OCI-LY3 (cell line): ENCODE measurements at regions not wholly inside any gene's neighbourhood (a gene's known extent, or its start where the extent isn't known, plus 50 kb on each side); places are given as distances from the start of the nearest gene placed in this dataset.
A peak's percentile ranks its signal among the peaks of the same experiment; 100 is the strongest.

Experiments used
- H2AFZ ChIP-seq: fragments of 200-600, 300-600 bp; shearing (Covaris generic); 2 replicates; pipeline ENCODE4 v1.6.0; 2014; ENCODE audit warnings: antibody characterized with exemption, low read depth, low read length
- H3K27ac ChIP-seq: fragments of 200-600, 300-600 bp; sonication (generic); 2 replicates; pipeline ENCODE4 v1.5.1; 2014; ENCODE audit warnings: mild to moderate bottlenecking, low read length, moderate library complexity, mixed read lengths
- H3K27me3 ChIP-seq: fragments of 200-600, 300-600 bp; sonication (generic); 2 replicates; pipeline ENCODE4 v1.6.1; 2014; ENCODE audit warnings: low read depth, low read length, mixed read lengths
- H3K36me3 ChIP-seq: fragments of 200-600, 300-600 bp; sonication (generic); replicated peaks from 2 replicates; pipeline ENCODE3; 2014; ENCODE audit warnings: low read depth, low read length, mixed read lengths
- H3K4me1 ChIP-seq: fragments of 300-600, 200-600 bp; sonication (generic); 2 replicates; pipeline ENCODE4 v1.6.1; 2014; ENCODE audit warnings: low read length, mixed read lengths
- H3K4me2 ChIP-seq: fragments of 200-600, 300-600 bp; sonication (generic); 2 replicates; pipeline ENCODE4 v1.6.1; 2014; ENCODE audit warnings: low read length, mixed read lengths
- H3K4me3 ChIP-seq: fragments of 300-600, 200-600 bp; sonication (generic); 2 replicates; pipeline ENCODE4 v1.5.1; 2014; ENCODE audit warnings: antibody characterized with exemption, mild to moderate bottlenecking, low read length, moderate library complexity
- H3K79me2 ChIP-seq: fragments of 300-600, 200-600 bp; shearing (Covaris generic); 2 replicates; pipeline ENCODE4 v1.6.1; 2014; ENCODE audit warnings: mild to moderate bottlenecking, low read length, mixed read lengths
- H3K9ac ChIP-seq: fragments of 300-600, 200-600 bp; shearing (Covaris generic); 2 replicates; pipeline ENCODE4 v1.6.0; 2014; ENCODE audit warnings: mild to moderate bottlenecking, low read length, moderate library complexity
- H3K9me3 ChIP-seq: fragments of 200-600, 300-600 bp; shearing (Covaris generic); 2 replicates; pipeline ENCODE4 v1.6.1; 2014; ENCODE audit warnings: low read length, mixed read lengths; ENCODE audit not compliant: insufficient read depth
- H4K20me1 ChIP-seq: fragments of 200-600, 300-600 bp; sonication (generic); 2 replicates; pipeline ENCODE4 v1.6.1; 2016; ENCODE audit warnings: low read length, mixed read lengths; ENCODE audit not compliant: insufficient read depth
- EZH2phosphoT487 ChIP-seq: fragments of 200-600 bp; shearing (Covaris generic); IDR thresholded peaks from 2 replicates; pipeline ENCODE4 v1.6.1; 2018; ENCODE audit warnings: antibody characterized with exemption, mixed run types, low read depth
- TF ChIP-seq, protein P1 (sequence below): fragments of 200-600, 300-600 bp; sonication (generic); IDR thresholded peaks from 2 replicates; pipeline ENCODE4 v1.5.1; 2014; ENCODE audit warnings: antibody characterized with exemption, low read length, low read depth

GRCh38 chr1:234924450-234925355, 203.9 kb downstream of the TOMM20 start:
- H3K4me1 ChIP-seq, result peaks cover 49% of the 10 kb centered on the region
- no peaks in the 10 kb centered on the region for H4K20me1 ChIP-seq
- no peaks in the 10 kb centered on the region for H3K9me3 ChIP-seq
- H2AFZ ChIP-seq, result 0 out of 2 replicates have a peak overlapping the region, but pooled peaks have one; percentile 5
- peaks cover 39% of the 10 kb centered on the region for H3K27me3 ChIP-seq
- 0 out of 2 replicates have a peak overlapping the region, but pooled peaks have one; percentile 9 for H3K4me2 ChIP-seq
- H3K4me3 ChIP-seq, result no peak overlapping the region
- no peak for TF ChIP-seq EZH2phosphoT487
- TF ChIP-seq, protein P1, sequence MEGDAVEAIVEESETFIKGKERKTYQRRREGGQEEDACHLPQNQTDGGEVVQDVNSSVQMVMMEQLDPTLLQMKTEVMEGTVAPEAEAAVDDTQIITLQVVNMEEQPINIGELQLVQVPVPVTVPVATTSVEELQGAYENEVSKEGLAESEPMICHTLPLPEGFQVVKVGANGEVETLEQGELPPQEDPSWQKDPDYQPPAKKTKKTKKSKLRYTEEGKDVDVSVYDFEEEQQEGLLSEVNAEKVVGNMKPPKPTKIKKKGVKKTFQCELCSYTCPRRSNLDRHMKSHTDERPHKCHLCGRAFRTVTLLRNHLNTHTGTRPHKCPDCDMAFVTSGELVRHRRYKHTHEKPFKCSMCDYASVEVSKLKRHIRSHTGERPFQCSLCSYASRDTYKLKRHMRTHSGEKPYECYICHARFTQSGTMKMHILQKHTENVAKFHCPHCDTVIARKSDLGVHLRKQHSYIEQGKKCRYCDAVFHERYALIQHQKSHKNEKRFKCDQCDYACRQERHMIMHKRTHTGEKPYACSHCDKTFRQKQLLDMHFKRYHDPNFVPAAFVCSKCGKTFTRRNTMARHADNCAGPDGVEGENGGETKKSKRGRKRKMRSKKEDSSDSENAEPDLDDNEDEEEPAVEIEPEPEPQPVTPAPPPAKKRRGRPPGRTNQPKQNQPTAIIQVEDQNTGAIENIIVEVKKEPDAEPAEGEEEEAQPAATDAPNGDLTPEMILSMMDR, result no peak
- no peak overlapping the region for H3K27ac ChIP-seq
- no peak overlapping the region for H3K9ac ChIP-seq
- H3K79me2 ChIP-seq, result no peaks in the 10 kb centered on the region
- H3K36me3 ChIP-seq, result peaks cover 6% of the 10 kb centered on the region

GRCh38 chr1:234923626-234924025, 205.0 kb downstream of the TOMM20 start:
- no peaks in the 10 kb centered on the region for H4K20me1 ChIP-seq
- peaks cover 40% of the 10 kb centered on the region for H3K4me1 ChIP-seq
- no peaks in the 10 kb centered on the region for H3K9me3 ChIP-seq
- H3K9ac ChIP-seq, result no peak overlapping the region
- H3K27me3 ChIP-seq, result peaks cover 37% of the 10 kb centered on the region
- H3K79me2 ChIP-seq, result no peaks in the 10 kb centered on the region
- H3K4me3 ChIP-seq, result no peak overlapping the region
- no peak overlapping the region for H3K27ac ChIP-seq
- H3K36me3 ChIP-seq, result peaks cover 6% of the 10 kb centered on the region
- no peak overlapping the region for H2AFZ ChIP-seq
- TF ChIP-seq, protein P1, result no peak
- TF ChIP-seq EZH2phosphoT487, result no peak
- no peak overlapping the region for H3K4me2 ChIP-seq

DNA sequence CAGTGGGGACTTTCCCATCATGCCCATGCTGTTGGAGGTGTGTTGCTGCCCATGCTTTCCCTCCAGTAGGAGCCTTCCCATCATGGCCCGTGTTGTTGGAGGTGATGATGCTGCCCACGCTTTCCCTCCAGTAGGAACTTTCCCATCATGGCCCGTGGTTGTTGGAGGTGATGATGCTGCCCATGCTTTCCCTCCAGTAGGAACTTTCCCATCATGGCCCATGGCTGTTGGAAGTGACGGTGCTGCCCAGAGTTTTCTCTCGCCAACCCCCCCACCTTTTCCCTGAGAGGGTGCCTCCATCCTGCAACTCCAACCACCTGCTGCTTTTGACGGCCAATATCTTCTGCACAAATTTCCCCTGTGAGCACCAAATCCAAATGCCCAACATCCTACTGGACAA, 205.7 kb downstream of the TOMM20 start:
- Histone ChIP-seq H2AFZ (no peak overlapping the region), H3K79me2 (no peaks in the 10 kb centered on the region), H3K9me3 (no peaks in the 10 kb centered on the region), H3K36me3 (peaks cover 6% of the 10 kb centered on the region), H3K4me2 (no peak overlapping the region), H3K27ac (no peak overlapping the region), H4K20me1 (no peaks in the 10 kb centered on the region), H3K9ac (no peak overlapping the region), H3K4me3 (no peak overlapping the region), H3K27me3 (peaks cover 30% of the 10 kb centered on the region), H3K4me1 (peaks cover 33% of the 10 kb centered on the region)
- TF ChIP-seq, protein P1, result no peak
- TF ChIP-seq EZH2phosphoT487, result no peak

- Histone ChIP-seq H3K4me2 (no peak overlapping the region), H3K36me3 (peaks cover 6% of the 10 kb centered on the region), H3K4me3 (no peak overlapping the region), H4K20me1 (no peaks in the 10 kb centered on the region), H3K27me3 (peaks cover 17% of the 10 kb centered on the region), H3K9ac (no peak overlapping the region), H3K79me2 (no peaks in the 10 kb centered on the region), H2AFZ (no peak overlapping the region), H3K4me1 (peaks cover 18% of the 10 kb centered on the region), H3K27ac (no peak overlapping the region), H3K9me3 (no peaks in the 10 kb centered on the region)
- TF ChIP-seq EZH2phosphoT487, result no peak
- TF ChIP-seq, protein P1, result no peak
These were observed 207.2 kb downstream of the TOMM20 start for GRCh38 chr1:234921266-234922062.
